ENCODE measurements at regions not wholly inside any gene's neighbourhood (a gene's known extent, or its start where the extent isn't known, plus 50 kb on each side); places are given as distances from the start of the nearest gene placed in this dataset.

- DNase-seq = no peak
- peaks cover 8% of the 10 kb centered on the region for H3K27me3 ChIP-seq (ENCODE audit: insufficient read depth, low read length, poor library complexity)
These were observed 147.1 kb upstream of the OTOS start for GRCh38 chr2:240287496-240288086.

GRCh38 chr2:240288087-240288521, 147.4 kb upstream of the GPC1 start:
- H3K4me1 ChIP-seq (ENCODE audit: insufficient read depth, low read length) = no peaks in the 10 kb centered on the region
- H3K27me3 ChIP-seq (ENCODE audit: insufficient read depth, low read length, poor library complexity) = peaks cover 8% of the 10 kb centered on the region
- no peak for TF ChIP-seq CTCF (IDR thresholded peaks at IDR 0.05; ENCODE audit: borderline replicate concordance, extremely low read depth, low read length, poor library complexity, severe bottlenecking)
- no peaks in the 10 kb centered on the region for H3K9me3 ChIP-seq (ENCODE audit: insufficient read depth, low read length, severe bottlenecking)
- no peaks in the 10 kb centered on the region for H3K79me2 ChIP-seq (ENCODE audit: insufficient read depth, low read length)
- no peaks in the 10 kb centered on the region for H3K36me3 ChIP-seq (ENCODE audit: insufficient read depth, low read length)
- no peak overlapping the region for H3K4me2 ChIP-seq (ENCODE audit: insufficient read depth, low read length)
- H2AFZ ChIP-seq (ENCODE audit: low read depth, low read length) = no peak overlapping the region
- DNase-seq (peak; percentile 0), ATAC-seq (ENCODE audit: insufficient read depth, low read depth) (no peak)
- H3K4me3 ChIP-seq (ENCODE audit: low read depth in 1 of 2, low read length in 2 of 2) = no peak overlapping the region
- H4K20me1 ChIP-seq (ENCODE audit: insufficient read depth, low read length) = peaks cover 3% of the 10 kb centered on the region; the same call in 1 of the 2 replicates
- no peak overlapping the region for H3K9ac ChIP-seq (ENCODE audit: low read depth, low read length)
- no peak overlapping the region for H3K27ac ChIP-seq (ENCODE audit: low read length)

More at GRCh38 chr2:240287496-240288086, 147.1 kb upstream of the OTOS start:
- no peak for ATAC-seq (ENCODE audit: insufficient read depth, low read depth)
- H3K79me2 ChIP-seq (ENCODE audit: insufficient read depth, low read length) = no peaks in the 10 kb centered on the region
- H3K4me1 ChIP-seq (ENCODE audit: insufficient read depth, low read length) = no peaks in the 10 kb centered on the region
- H3K4me2 ChIP-seq (ENCODE audit: insufficient read depth, low read length) = no peak overlapping the region
- no peak overlapping the region for H3K4me3 ChIP-seq (ENCODE audit: low read depth in 1 of 2, low read length in 2 of 2)
- no peak overlapping the region for H3K27ac ChIP-seq (ENCODE audit: low read length)
- H3K36me3 ChIP-seq (ENCODE audit: insufficient read depth, low read length) = no peaks in the 10 kb centered on the region
- no peak overlapping the region for H2AFZ ChIP-seq (ENCODE audit: low read depth, low read length)
- no peaks in the 10 kb centered on the region for H3K9me3 ChIP-seq (ENCODE audit: insufficient read depth, low read length, severe bottlenecking)
- no peak overlapping the region for H3K9ac ChIP-seq (ENCODE audit: low read depth, low read length)
- TF ChIP-seq EZH2 (IDR thresholded peaks at IDR 0.05; ENCODE audit: borderline replicate concordance, low read depth, low read length, severe bottlenecking) (no peak), CTCF (IDR thresholded peaks at IDR 0.05; ENCODE audit: borderline replicate concordance, extremely low read depth, low read length, poor library complexity, severe bottlenecking) (no peak)
- no peaks in the 10 kb centered on the region for H4K20me1 ChIP-seq (ENCODE audit: insufficient read depth, low read length)

- Histone ChIP-seq H3K27me3 (ENCODE audit: insufficient read depth, low read length, poor library complexity) (peaks cover 8% of the 10 kb centered on the region), H3K4me1 (ENCODE audit: insufficient read depth, low read length) (no peaks in the 10 kb centered on the region), H3K4me3 (ENCODE audit: low read depth in 1 of 2, low read length in 2 of 2) (no peak overlapping the region), H3K79me2 (ENCODE audit: insufficient read depth, low read length) (no peaks in the 10 kb centered on the region), H3K9ac (ENCODE audit: low read depth, low read length) (no peak overlapping the region), H3K9me3 (ENCODE audit: insufficient read depth, low read length, severe bottlenecking) (no peaks in the 10 kb centered on the region), H2AFZ (ENCODE audit: low read depth, low read length) (no peak overlapping the region), H4K20me1 (ENCODE audit: insufficient read depth, low read length) (peaks cover 3% of the 10 kb centered on the region; the same call in 1 of the 2 replicates), H3K36me3 (ENCODE audit: insufficient read depth, low read length) (no peaks in the 10 kb centered on the region), H3K4me2 (ENCODE audit: insufficient read depth, low read length) (no peak overlapping the region), H3K27ac (ENCODE audit: low read length) (no peak overlapping the region)
- DNase-seq (no peak), ATAC-seq (ENCODE audit: insufficient read depth, low read depth) (no peak)
- no peak for TF ChIP-seq CTCF (IDR thresholded peaks at IDR 0.05; ENCODE audit: borderline replicate concordance, extremely low read depth, low read length, poor library complexity, severe bottlenecking)
- TF ChIP-seq EZH2 (IDR thresholded peaks at IDR 0.05; ENCODE audit: borderline replicate concordance, low read depth, low read length, severe bottlenecking) = no peak
These were observed 145.6 kb upstream of the GPC1 start for GRCh38 chr2:240289701-240290431.
